ENCODE measurements at regions not wholly inside any gene's neighbourhood (a gene's known extent, or its start where the extent isn't known, plus 50 kb on each side); places are given as distances from the start of the nearest gene placed in this dataset.

- no peak for TF ChIP-seq ZNF112 (tag by site-specific recombination; IDR thresholded peaks at IDR 0.05)
- TF ChIP-seq CTCF (tag by site-specific recombination; IDR thresholded peaks at IDR 0.05) = no peak
- no peak for TF ChIP-seq REST (tag by site-specific recombination; IDR thresholded peaks at IDR 0.05)
- TF ChIP-seq ZNF558 (tag by site-specific recombination; IDR thresholded peaks at IDR 0.05) = no peak
- no peak for TF ChIP-seq ZNF580 (tag by site-specific recombination; IDR thresholded peaks at IDR 0.05)
- no peak for TF ChIP-seq ZBTB1 (tag by site-specific recombination; IDR thresholded peaks at IDR 0.05)
- TF ChIP-seq ZNF777 (tag by site-specific recombination; IDR thresholded peaks at IDR 0.05; ENCODE audit: borderline replicate concordance) = no peak
- TF ChIP-seq ZNF549 (tag by site-specific recombination; IDR thresholded peaks at IDR 0.05) = no peak
- TF ChIP-seq YY1 (tag by site-specific recombination; IDR thresholded peaks at IDR 0.05) = no peak
- no peak for TF ChIP-seq ZBTB21 (tag by site-specific recombination; IDR thresholded peaks at IDR 0.05)
- no peak for TF ChIP-seq KLF9 (tag by site-specific recombination; IDR thresholded peaks at IDR 0.05; ENCODE audit: low read depth)
- TF ChIP-seq ZNF146 (tag by site-specific recombination; IDR thresholded peaks at IDR 0.05) = no peak
- TF ChIP-seq ZNF324 (tag by site-specific recombination; IDR thresholded peaks at IDR 0.05) = no peak
- TF ChIP-seq, protein P1, sequence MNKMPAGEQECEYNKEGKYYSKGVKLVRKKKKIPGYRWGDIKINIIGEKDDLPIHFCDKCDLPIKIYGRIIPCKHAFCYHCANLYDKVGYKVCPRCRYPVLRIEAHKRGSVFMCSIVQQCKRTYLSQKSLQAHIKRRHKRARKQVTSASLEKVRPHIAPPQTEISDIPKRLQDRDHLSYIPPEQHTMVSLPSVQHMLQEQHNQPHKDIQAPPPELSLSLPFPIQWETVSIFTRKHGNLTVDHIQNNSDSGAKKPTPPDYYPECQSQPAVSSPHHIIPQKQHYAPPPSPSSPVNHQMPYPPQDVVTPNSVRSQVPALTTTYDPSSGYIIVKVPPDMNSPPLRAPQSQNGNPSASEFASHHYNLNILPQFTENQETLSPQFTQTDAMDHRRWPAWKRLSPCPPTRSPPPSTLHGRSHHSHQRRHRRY (tag by site-specific recombination; IDR thresholded peaks at IDR 0.05) = no peak
These were observed 320.2 kb upstream of the USP15 start for GRCh38 chr12:61939977-61940376.

Measured in HEK293 (cell line).